H1 (cell line): ENCODE measurements at regions not wholly inside any gene's neighbourhood (a gene's known extent, or its start where the extent isn't known, plus 50 kb on each side); places are given as distances from the start of the nearest gene placed in this dataset.

Source experiments
- EP300 ChIP-seq, 2 experiments: IDR thresholded peaks; 1 replicate in 1 of 2; 2 replicates in 1 of 2; pipeline ENCODE4 v1.6.1; 2011 to 2012; ENCODE audit warnings: low read depth in 2 of 2, low read length in 2 of 2, mild to moderate bottlenecking in 2 of 2, borderline replicate concordance in 1 of 2, inconsistent platforms in 1 of 2, moderate library complexity in 1 of 2
- POLR2A ChIP-seq, 2 experiments: IDR thresholded peaks; 1 replicate in 1 of 2; 2 replicates in 1 of 2; pipeline ENCODE4 v1.6.1; 2011; ENCODE audit warnings: low read depth in 2 of 2, low read length in 2 of 2, mild to moderate bottlenecking in 2 of 2; ENCODE audit errors: control extremely low read depth in 1 of 2
- RAD21 ChIP-seq, 2 experiments: IDR thresholded peaks in 1 of 2; conservative IDR thresholded peaks in 1 of 2; 2 replicates each; pipeline ENCODE4 v1.6.1; 2011; ENCODE audit warnings: low read depth in 2 of 2, low read length in 2 of 2, improper control_type of control experiment in 1 of 2, inconsistent platforms in 1 of 2, mild to moderate bottlenecking in 1 of 2, moderate library complexity in 1 of 2
- SIN3A ChIP-seq, 2 experiments: IDR thresholded peaks in 1 of 2; conservative IDR thresholded peaks in 1 of 2; 2 replicates each; pipeline ENCODE4 v1.6.1; 2011 to 2012; ENCODE audit warnings: low read length in 2 of 2, improper control_type of control experiment in 1 of 2, low read depth in 1 of 2, mild to moderate bottlenecking in 1 of 2
- TF ChIP-seq, protein P1 (sequence below), 3 experiments: IDR thresholded peaks; 1 replicate in 2 of 3; 2 replicates in 1 of 3; pipeline versions ENCODE4 v1.5.1 to v1.6.1; 2011; ENCODE audit warnings: low read length in 3 of 3, mild to moderate bottlenecking in 3 of 3, inconsistent platforms in 2 of 3, low read depth in 1 of 3, moderate library complexity in 1 of 3; ENCODE audit not compliant: insufficient read depth in 1 of 3; ENCODE audit errors: control extremely low read depth in 1 of 3

GRCh38 chr2:107168141-107168540, 282.2 kb upstream of the ST6GAL2 start:
- TF ChIP-seq SIN3A (conservative IDR thresholded peaks at IDR 0.05 in 1 of 2, IDR thresholded peaks at IDR 0.05 in 1 of 2; ENCODE audit: low read depth in 1 of 2, low read length in 2 of 2) (no peak), RAD21 (IDR thresholded peaks at IDR 0.05 in 1 of 2, conservative IDR thresholded peaks at IDR 0.05 in 1 of 2; ENCODE audit: low read depth in 2 of 2, low read length in 2 of 2) (no peak), POLR2A (IDR thresholded peaks at IDR 0.05; ENCODE audit: control extremely low read depth in 1 of 2, low read depth in 2 of 2, low read length in 2 of 2) (no peak), EP300 (IDR thresholded peaks at IDR 0.05; ENCODE audit: borderline replicate concordance in 1 of 2, low read depth in 2 of 2, low read length in 2 of 2) (no peak)
- TF ChIP-seq, protein P1, sequence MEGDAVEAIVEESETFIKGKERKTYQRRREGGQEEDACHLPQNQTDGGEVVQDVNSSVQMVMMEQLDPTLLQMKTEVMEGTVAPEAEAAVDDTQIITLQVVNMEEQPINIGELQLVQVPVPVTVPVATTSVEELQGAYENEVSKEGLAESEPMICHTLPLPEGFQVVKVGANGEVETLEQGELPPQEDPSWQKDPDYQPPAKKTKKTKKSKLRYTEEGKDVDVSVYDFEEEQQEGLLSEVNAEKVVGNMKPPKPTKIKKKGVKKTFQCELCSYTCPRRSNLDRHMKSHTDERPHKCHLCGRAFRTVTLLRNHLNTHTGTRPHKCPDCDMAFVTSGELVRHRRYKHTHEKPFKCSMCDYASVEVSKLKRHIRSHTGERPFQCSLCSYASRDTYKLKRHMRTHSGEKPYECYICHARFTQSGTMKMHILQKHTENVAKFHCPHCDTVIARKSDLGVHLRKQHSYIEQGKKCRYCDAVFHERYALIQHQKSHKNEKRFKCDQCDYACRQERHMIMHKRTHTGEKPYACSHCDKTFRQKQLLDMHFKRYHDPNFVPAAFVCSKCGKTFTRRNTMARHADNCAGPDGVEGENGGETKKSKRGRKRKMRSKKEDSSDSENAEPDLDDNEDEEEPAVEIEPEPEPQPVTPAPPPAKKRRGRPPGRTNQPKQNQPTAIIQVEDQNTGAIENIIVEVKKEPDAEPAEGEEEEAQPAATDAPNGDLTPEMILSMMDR (IDR thresholded peaks at IDR 0.05; ENCODE audit: control extremely low read depth in 1 of 3, insufficient read depth in 1 of 3, low read depth in 1 of 3, low read length in 3 of 3) = no peak
